Pancreas (tissue), 10 donors: ENCODE measurements at regions not wholly inside any gene's neighbourhood (a gene's known extent, or its start where the extent isn't known, plus 50 kb on each side); places are given as distances from the start of the nearest gene placed in this dataset.

Experiments
- ATAC-seq, 4 donors: fragments of 200-7000 bp; cut with Tn5 transposase; one replicate each; pipeline versions ENCODE4 v1.8.0 to v1.9.1; 2020; ENCODE audit warnings: mild to moderate bottlenecking in 4 of 4, moderate library complexity in 4 of 4
- DNase-seq, 6 donors: peaks; one replicate each; pipeline ENCODE4 v3.0.0-alpha.2; 2020
- FAIRE-seq: peaks from 2 replicates; lab custom pipeline; 2012; peaks lifted over from hg19 to GRCh38; lab: Jason Lieb, UNC
- H3K27ac ChIP-seq, 4 donors: fragments of 200-600 bp; sonication (generic); 1 replicate in 3 of 4; 2 replicates in 1 of 4; pipeline versions ENCODE4 v1.5.0 to v1.8.0; 2020
- H3K27me3 ChIP-seq, 4 donors: fragments of 200-600 bp; one replicate each; pipeline ENCODE4 v1.8.0; 2021
- H3K36me3 ChIP-seq, 3 donors: fragments of 200-600 bp; sonication (generic) in 1 of 3; one replicate each; pipeline versions ENCODE4 v1.5.0 to v1.8.0; 2020 to 2021
- H3K4me1 ChIP-seq, 3 donors: fragments of 200-600 bp; one replicate each; pipeline ENCODE4 v1.8.0; 2021
- H3K4me3 ChIP-seq, 4 donors: fragments of 200-600 bp; sonication (generic) in 2 of 4; one replicate each; pipeline versions ENCODE4 v1.5.0 to v1.8.0; 2020 to 2021
- H3K9me3 ChIP-seq, 4 donors: fragments of 200-600 bp; one replicate each; pipeline ENCODE4 v1.8.0; 2021
- WGBS, 2 donors: extraction: QIAGEN DNeasy Blood & Tissue Kit; methylation state at CpG; one replicate each; pipeline ENCODE4 v1.1.7; 2013; 5-methylcytosine and 5-hydroxymethylcytosine counted together
- intact Hi-C, 3 donors: fragments of 100-400 bp; cut with DNase I; formaldehyde crosslinking; loops; one replicate each; pipeline versions ENCODE4 v1.11.1 to v1.14.2; 2022
- TF ChIP-seq, protein P1 (sequence below), 4 donors: fragments of 200-600 bp; sonication (generic) in 3 of 4; IDR thresholded peaks; one replicate each; pipeline versions ENCODE4 v1.5.0 to v1.8.0; 2021; ENCODE audit warnings: antibody characterized with exemption in 4 of 4
- donor health status: healthy with polysubstance abuse.
- donor health status: DM: no; HTN: no; CAD: no; lungs with moderate emphysema.
- donor health status: DM: no; HTN: no; CAD: no.
- donor health status: control.
- donor health status: control.
- donor health status: Bipolar disorder and iron deficiency.
- donor health status: DM: yes; HTN: yes; CAD: no.
- donor health status: DM: no; HTN: no; CAD: no.
- donor health status: DM: no; HTN: no; CAD: no.
- donor health status: DM: yes; HTN: yes; CAD: no.

DNA sequence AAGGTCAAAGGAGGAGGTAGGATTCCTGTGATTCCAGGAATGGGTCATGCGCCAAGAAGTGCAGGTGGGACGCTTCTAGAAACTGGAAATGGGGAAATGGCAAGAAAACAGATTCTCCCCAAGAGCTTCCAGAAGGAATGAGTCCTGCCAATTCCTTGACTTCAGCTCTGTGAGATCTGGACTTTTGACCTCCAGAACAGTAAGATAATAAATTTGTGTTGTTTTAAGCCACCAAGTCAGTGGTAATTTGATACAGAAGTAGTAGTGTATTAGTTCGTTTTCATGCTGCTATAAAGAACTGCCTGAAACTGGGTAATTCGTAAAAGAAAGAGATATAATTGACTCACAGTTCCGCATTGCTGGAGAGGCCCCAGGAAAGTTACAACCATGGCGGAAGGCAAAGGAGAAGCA, 178.6 kb upstream of the GALNT17 start:
- WGBS, 2 donors: 41 to 57% methylated on average over 6 of the region's 6 CpGs
- intact Hi-C loops: no loop called here

DNA sequence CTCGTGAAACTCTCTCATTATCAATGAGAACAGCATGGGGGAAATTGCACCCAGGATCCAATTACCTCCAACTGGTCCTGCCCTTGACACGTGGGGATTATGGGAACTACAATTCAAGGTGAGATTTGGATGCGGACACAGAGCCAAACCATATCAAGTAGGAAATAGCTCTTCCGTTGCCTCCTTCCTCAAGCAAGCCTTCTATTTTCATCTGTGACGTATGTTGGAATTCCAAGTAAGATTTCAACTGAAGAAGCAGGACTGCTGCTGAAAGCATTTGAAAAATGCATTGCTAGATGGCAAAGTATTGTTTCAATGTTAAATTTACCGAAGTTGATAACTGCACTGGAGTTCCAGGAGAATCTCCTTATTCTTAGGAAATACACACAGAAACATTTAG, 178.1 kb upstream of the GALNT17 start:
- 30 to 41% methylated on average over 6 of the region's 6 CpGs for WGBS, 2 donors
- H3K4me3 ChIP-seq: no peak overlapping the region
- ATAC-seq (no peak), DNase-seq (no peak), FAIRE-seq (no peak)
- no peaks in the 10 kb centered on the region for H3K4me1 ChIP-seq
- H3K27me3 ChIP-seq: no peaks in the 10 kb centered on the region
- H3K9me3 ChIP-seq: no peaks in the 10 kb centered on the region
- H3K36me3 ChIP-seq: no peaks in the 10 kb centered on the region
- TF ChIP-seq, protein P1, sequence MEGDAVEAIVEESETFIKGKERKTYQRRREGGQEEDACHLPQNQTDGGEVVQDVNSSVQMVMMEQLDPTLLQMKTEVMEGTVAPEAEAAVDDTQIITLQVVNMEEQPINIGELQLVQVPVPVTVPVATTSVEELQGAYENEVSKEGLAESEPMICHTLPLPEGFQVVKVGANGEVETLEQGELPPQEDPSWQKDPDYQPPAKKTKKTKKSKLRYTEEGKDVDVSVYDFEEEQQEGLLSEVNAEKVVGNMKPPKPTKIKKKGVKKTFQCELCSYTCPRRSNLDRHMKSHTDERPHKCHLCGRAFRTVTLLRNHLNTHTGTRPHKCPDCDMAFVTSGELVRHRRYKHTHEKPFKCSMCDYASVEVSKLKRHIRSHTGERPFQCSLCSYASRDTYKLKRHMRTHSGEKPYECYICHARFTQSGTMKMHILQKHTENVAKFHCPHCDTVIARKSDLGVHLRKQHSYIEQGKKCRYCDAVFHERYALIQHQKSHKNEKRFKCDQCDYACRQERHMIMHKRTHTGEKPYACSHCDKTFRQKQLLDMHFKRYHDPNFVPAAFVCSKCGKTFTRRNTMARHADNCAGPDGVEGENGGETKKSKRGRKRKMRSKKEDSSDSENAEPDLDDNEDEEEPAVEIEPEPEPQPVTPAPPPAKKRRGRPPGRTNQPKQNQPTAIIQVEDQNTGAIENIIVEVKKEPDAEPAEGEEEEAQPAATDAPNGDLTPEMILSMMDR (IDR thresholded peaks at IDR 0.05): no peak
- H3K27ac ChIP-seq: no peak overlapping the region
- intact Hi-C loops: loop anchor here in 1 of 3 donors (2.0 kb wide), 1 partner anchor 19 kb away; no protein-coding TSS in a partner anchor

More for the DNA sequence above, 178.6 kb upstream of the GALNT17 start:
- Histone ChIP-seq H3K4me1 (no peaks in the 10 kb centered on the region), H3K4me3 (no peak overlapping the region), H3K27ac (no peak overlapping the region), H3K27me3 (no peaks in the 10 kb centered on the region), H3K9me3 (no peaks in the 10 kb centered on the region), H3K36me3 (no peaks in the 10 kb centered on the region)
- ATAC-seq (no peak), FAIRE-seq (no peak), DNase-seq (no peak)
- TF ChIP-seq, protein P1 (IDR thresholded peaks at IDR 0.05): no peak

DNA sequence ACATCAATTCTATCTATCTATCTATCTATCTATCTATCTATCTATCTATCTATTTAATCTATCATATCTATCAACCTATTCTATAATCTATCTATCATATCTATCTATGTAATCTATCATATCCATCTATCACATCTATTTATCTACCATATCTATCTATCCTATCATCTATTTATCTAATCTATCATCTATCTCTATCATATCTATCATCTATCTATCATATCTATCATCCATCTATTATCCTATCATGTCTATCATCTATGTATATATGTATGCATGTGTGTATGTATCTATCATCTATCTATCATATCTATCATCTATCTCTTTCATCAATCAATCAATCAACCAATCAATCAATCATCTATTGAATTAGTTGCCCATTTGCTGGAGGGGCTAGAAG, 159.3 kb upstream of the GALNT17 start:
- DNase-seq (no peak), FAIRE-seq (no peak), ATAC-seq (no peak)
- no peaks in the 10 kb centered on the region for H3K4me1 ChIP-seq
- no peak overlapping the region for H3K4me3 ChIP-seq
- TF ChIP-seq, protein P1 (IDR thresholded peaks at IDR 0.05): no peak
- H3K27me3 ChIP-seq: no peaks in the 10 kb centered on the region
- no peaks in the 10 kb centered on the region for H3K9me3 ChIP-seq
- H3K27ac ChIP-seq: no peak overlapping the region
- no peaks in the 10 kb centered on the region for H3K36me3 ChIP-seq
- intact Hi-C loops: loop anchor here in 1 of 3 donors (2.0 kb wide), 1 partner anchor 18 kb away; no protein-coding TSS in a partner anchor

DNA sequence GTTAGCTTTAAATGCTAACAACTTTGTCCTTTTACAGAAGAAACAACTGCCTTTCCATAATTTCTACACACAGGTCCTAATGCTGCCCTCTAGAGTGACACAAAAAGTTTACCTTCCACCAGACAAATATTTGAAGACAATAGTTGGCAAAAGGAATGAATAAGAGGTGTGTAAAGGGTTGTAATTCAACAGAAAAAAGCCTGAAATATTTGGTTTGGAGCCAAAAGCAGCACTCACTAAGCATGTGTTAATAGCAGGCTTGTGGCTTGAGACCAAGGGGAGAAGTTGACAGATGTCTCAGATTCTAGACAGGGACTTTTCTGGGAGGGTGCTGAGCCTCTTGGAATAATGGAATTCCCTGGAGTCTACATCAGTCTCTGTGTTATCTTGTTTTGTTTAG, 156.2 kb upstream of the GALNT17 start:
- Histone ChIP-seq H3K4me1 (no peaks in the 10 kb centered on the region), H3K4me3 (no peak overlapping the region), H3K9me3 (no peaks in the 10 kb centered on the region), H3K36me3 (no peaks in the 10 kb centered on the region), H3K27me3 (no peaks in the 10 kb centered on the region), H3K27ac (no peak overlapping the region)
- FAIRE-seq (no peak), ATAC-seq (no peak), DNase-seq (no peak)
- TF ChIP-seq, protein P1 (IDR thresholded peaks at IDR 0.05): no peak
- intact Hi-C loops: no loop called here

DNA sequence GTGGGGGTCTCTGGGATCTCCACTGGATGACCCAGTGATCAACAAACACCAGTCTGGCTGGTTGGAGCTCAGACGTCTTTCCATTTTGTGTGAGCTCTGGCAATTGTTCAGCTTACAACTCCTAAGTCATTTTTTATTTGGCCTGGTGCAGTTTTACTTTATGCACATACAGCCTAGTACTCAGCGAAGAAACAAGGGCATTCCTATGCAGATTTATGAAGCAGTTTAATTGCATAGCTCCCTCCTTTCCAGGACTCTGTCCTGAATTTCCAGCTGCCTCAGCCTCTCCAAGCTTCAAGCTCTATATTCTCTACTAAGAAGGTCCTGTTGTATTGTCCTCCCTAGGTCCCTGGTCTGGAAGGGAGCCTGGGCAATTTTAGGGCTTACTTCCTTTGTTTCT, 145.6 kb upstream of the GALNT17 start:
- WGBS, 2 donors: 63 to 66% methylated on average over 2 of the region's 2 CpGs
- Histone ChIP-seq H3K36me3 (no peaks in the 10 kb centered on the region), H3K4me1 (no peaks in the 10 kb centered on the region), H3K9me3 (no peaks in the 10 kb centered on the region), H3K27ac (no peak overlapping the region), H3K4me3 (no peak overlapping the region), H3K27me3 (no peaks in the 10 kb centered on the region)
- TF ChIP-seq, protein P1 (IDR thresholded peaks at IDR 0.05): no peak
- no peak for DNase-seq
- FAIRE-seq: no peak
- no peak for ATAC-seq
- intact Hi-C loops: no loop called here
